ENCODE measurements at regions not wholly inside any gene's neighbourhood (a gene's known extent, or its start where the extent isn't known, plus 50 kb on each side); places are given as distances from the start of the nearest gene placed in this dataset.

DNA sequence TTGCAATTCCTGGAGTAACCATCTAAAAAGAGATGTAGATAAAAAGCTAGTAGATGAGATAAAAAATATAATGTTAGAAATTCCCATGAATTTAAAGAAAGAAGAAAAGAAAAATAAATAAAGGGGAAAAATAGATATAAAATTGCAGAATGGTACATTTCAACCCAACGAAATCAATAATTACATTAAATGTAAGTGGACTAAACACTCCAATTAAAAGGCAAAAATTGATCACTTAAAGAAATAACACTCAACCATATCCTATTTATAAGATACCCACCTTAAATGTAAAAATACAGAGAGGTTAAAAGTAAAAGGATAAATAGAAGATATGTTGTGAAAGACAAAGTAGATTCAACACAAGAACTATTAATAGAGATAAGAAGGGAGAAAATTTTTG, 150.5 kb upstream of the GRIK3 start (continued):
- TF ChIP-seq, protein P1, sequence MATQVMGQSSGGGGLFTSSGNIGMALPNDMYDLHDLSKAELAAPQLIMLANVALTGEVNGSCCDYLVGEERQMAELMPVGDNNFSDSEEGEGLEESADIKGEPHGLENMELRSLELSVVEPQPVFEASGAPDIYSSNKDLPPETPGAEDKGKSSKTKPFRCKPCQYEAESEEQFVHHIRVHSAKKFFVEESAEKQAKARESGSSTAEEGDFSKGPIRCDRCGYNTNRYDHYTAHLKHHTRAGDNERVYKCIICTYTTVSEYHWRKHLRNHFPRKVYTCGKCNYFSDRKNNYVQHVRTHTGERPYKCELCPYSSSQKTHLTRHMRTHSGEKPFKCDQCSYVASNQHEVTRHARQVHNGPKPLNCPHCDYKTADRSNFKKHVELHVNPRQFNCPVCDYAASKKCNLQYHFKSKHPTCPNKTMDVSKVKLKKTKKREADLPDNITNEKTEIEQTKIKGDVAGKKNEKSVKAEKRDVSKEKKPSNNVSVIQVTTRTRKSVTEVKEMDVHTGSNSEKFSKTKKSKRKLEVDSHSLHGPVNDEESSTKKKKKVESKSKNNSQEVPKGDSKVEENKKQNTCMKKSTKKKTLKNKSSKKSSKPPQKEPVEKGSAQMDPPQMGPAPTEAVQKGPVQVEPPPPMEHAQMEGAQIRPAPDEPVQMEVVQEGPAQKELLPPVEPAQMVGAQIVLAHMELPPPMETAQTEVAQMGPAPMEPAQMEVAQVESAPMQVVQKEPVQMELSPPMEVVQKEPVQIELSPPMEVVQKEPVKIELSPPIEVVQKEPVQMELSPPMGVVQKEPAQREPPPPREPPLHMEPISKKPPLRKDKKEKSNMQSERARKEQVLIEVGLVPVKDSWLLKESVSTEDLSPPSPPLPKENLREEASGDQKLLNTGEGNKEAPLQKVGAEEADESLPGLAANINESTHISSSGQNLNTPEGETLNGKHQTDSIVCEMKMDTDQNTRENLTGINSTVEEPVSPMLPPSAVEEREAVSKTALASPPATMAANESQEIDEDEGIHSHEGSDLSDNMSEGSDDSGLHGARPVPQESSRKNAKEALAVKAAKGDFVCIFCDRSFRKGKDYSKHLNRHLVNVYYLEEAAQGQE (IDR thresholded peaks at IDR 0.05; ENCODE audit: unreplicated experiment) = no peak
- TF ChIP-seq NANOG (IDR thresholded peaks at IDR 0.05; ENCODE audit: borderline replicate concordance) (no peak), ZNF331 (CRISPR knock-in tag; IDR thresholded peaks at IDR 0.05; ENCODE audit: low read depth) (no peak), POLR2AphosphoS5 (IDR thresholded peaks at IDR 0.05; ENCODE audit: low read depth) (no peak), STAT1 (IDR thresholded peaks at IDR 0.05; ENCODE audit: unreplicated experiment) (no peak), EZH2phosphoT487 (IDR thresholded peaks at IDR 0.05; ENCODE audit: unreplicated experiment) (no peak), JUNB (IDR thresholded peaks at IDR 0.05; ENCODE audit: unreplicated experiment) (no peak)
- TF ChIP-seq, protein P2, sequence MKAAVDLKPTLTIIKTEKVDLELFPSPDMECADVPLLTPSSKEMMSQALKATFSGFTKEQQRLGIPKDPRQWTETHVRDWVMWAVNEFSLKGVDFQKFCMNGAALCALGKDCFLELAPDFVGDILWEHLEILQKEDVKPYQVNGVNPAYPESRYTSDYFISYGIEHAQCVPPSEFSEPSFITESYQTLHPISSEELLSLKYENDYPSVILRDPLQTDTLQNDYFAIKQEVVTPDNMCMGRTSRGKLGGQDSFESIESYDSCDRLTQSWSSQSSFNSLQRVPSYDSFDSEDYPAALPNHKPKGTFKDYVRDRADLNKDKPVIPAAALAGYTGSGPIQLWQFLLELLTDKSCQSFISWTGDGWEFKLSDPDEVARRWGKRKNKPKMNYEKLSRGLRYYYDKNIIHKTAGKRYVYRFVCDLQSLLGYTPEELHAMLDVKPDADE (IDR thresholded peaks at IDR 0.05) = no peak
- TF ChIP-seq, protein P3, sequence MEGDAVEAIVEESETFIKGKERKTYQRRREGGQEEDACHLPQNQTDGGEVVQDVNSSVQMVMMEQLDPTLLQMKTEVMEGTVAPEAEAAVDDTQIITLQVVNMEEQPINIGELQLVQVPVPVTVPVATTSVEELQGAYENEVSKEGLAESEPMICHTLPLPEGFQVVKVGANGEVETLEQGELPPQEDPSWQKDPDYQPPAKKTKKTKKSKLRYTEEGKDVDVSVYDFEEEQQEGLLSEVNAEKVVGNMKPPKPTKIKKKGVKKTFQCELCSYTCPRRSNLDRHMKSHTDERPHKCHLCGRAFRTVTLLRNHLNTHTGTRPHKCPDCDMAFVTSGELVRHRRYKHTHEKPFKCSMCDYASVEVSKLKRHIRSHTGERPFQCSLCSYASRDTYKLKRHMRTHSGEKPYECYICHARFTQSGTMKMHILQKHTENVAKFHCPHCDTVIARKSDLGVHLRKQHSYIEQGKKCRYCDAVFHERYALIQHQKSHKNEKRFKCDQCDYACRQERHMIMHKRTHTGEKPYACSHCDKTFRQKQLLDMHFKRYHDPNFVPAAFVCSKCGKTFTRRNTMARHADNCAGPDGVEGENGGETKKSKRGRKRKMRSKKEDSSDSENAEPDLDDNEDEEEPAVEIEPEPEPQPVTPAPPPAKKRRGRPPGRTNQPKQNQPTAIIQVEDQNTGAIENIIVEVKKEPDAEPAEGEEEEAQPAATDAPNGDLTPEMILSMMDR (conservative IDR thresholded peaks at IDR 0.05; ENCODE audit: low read depth in 2 of 2) = no peak

DNA sequence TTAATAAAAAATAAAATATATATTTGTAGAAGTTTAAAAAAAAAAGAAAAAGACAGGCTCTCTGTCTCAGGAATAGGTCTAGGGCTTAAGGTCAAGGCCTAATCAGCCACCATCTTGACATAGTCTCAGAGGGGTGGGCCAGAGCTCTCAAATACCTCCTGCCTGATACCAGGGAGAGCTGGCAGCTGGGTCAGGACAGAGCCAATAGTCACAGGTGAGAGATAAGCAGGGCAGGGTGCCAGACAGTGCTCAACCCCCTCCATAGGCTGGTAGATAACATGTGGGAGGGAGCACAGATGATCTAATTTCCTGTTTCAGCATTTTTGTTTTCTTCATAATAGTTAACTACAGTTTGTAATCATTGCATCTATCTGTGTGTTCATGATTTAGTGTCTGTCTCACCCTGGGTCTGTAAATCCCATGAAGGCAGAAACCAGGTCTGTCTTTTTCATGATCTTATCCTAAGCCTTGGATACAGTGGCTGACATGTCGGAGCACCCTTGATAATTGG, 152.0 kb upstream of the GRIK3 start:
- DNase-seq (ENCODE audit: low spot score) (no peak), ATAC-seq (no peak)
- H3K4me1 ChIP-seq (ENCODE audit: insufficient read depth) = no peaks in the 10 kb centered on the region; the same call in 1 of the 2 replicates
- no peaks in the 10 kb centered on the region for H3F3A ChIP-seq (replicated peaks; ENCODE audit: low read depth)
- Mint-ChIP-seq H3K9me3 (peaks cover 3% of the 10 kb centered on the region; the same call in 2 of the 3 replicates), H3K4me3 (no peak overlapping the region), H3K27me3 (ENCODE audit: insufficient read depth, low read depth, poor library complexity) (peaks cover 5% of the 10 kb centered on the region), H3K36me3 (ENCODE audit: low read depth) (no peaks in the 10 kb centered on the region), H3K27ac (no peak overlapping the region), H3K4me1 (peaks cover 6% of the 10 kb centered on the region)
- H3K36me3 ChIP-seq (ENCODE audit: insufficient read depth) = no peaks in the 10 kb centered on the region
- H3K9me2 ChIP-seq (ENCODE audit: insufficient read depth) = no peaks in the 10 kb centered on the region
- H2AFZ ChIP-seq = no peak overlapping the region
- H3K27ac ChIP-seq (ENCODE audit: low read depth) = no peak overlapping the region
- H4K20me1 ChIP-seq (replicated peaks; ENCODE audit: insufficient read depth) = no peaks in the 10 kb centered on the region
- H3K27me3 ChIP-seq (ENCODE audit: insufficient read depth) = no peaks in the 10 kb centered on the region
- H3K4me2 ChIP-seq = no peak overlapping the region
- no peak overlapping the region for H3K4me3 ChIP-seq
- no peaks in the 10 kb centered on the region for H3K79me2 ChIP-seq (replicated peaks; ENCODE audit: insufficient read depth)
- TF ChIP-seq STAT1 (IDR thresholded peaks at IDR 0.05; ENCODE audit: unreplicated experiment) (no peak), EZH2phosphoT487 (IDR thresholded peaks at IDR 0.05; ENCODE audit: unreplicated experiment) (no peak), JUNB (IDR thresholded peaks at IDR 0.05; ENCODE audit: unreplicated experiment) (no peak), NANOG (IDR thresholded peaks at IDR 0.05; ENCODE audit: borderline replicate concordance) (no peak), POLR2AphosphoS5 (IDR thresholded peaks at IDR 0.05; ENCODE audit: low read depth) (no peak)
- TF ChIP-seq, protein P2 (IDR thresholded peaks at IDR 0.05) = no peak
- TF ChIP-seq, protein P3 (conservative IDR thresholded peaks at IDR 0.05; ENCODE audit: low read depth in 2 of 2) = no peak
